Inferior parietal cortex (tissue), 1 donor: ENCODE measurements at regions not wholly inside any gene's neighbourhood (a gene's known extent, or its start where the extent isn't known, plus 50 kb on each side); places are given as distances from the start of the nearest gene placed in this dataset.
"Not testable (repeated sequence)": the region's sequence is repeated elsewhere in the genome, so short reads cannot be mapped to it uniquely, and the experiment has no call there.

Experiments
- DNase-seq: peaks from one replicate; pipeline ENCODE4 v3.0.0-alpha.2; 2016; ENCODE audit errors: extremely low spot score

GRCh38 chr14:25349269-25349668 is 299.3 kb upstream of the STXBP6 start:
- DNase-seq = peak; percentile 19

- no peak for DNase-seq
Measured at GRCh38 chr14:25340882-25341281, 290.9 kb upstream of the STXBP6 start.

GRCh38 chr14:25322784-25323183 is 272.8 kb upstream of the STXBP6 start:
- no peak for DNase-seq

GRCh38 chr14:25316007-25316406 is 266.1 kb upstream of the STXBP6 start:
- not testable (repeated sequence) for DNase-seq

GRCh38 chr14:25308244-25308643 is 258.3 kb upstream of the STXBP6 start:
- no peak for DNase-seq

- DNase-seq = no peak
Measured at GRCh38 chr14:25303934-25304333, 254.0 kb upstream of the STXBP6 start.

- DNase-seq = no peak
Measured at GRCh38 chr14:25298238-25298637, 248.3 kb upstream of the STXBP6 start.

- not testable (repeated sequence) for DNase-seq
Measured at GRCh38 chr14:25290154-25290553, 240.2 kb upstream of the STXBP6 start.

- DNase-seq = no peak
Measured at GRCh38 chr14:25274529-25274928, 224.6 kb upstream of the STXBP6 start.

GRCh38 chr14:25267186-25267585 is 217.2 kb upstream of the STXBP6 start:
- DNase-seq = no peak

GRCh38 chr14:25259470-25259869 is 209.5 kb upstream of the STXBP6 start:
- DNase-seq = no peak

GRCh38 chr14:25252793-25253192 is 202.8 kb upstream of the STXBP6 start:
- no peak for DNase-seq

- DNase-seq = peak; percentile 16
Measured at GRCh38 chr14:25250516-25250915, 200.6 kb upstream of the STXBP6 start.

GRCh38 chr14:25247609-25248008 is 197.7 kb upstream of the STXBP6 start:
- peak; percentile 25 for DNase-seq

- DNase-seq = peak; percentile 20
Measured at GRCh38 chr14:25246751-25247150, 196.8 kb upstream of the STXBP6 start.

- DNase-seq = no peak
Measured at GRCh38 chr14:25239170-25239569, 189.2 kb upstream of the STXBP6 start.

GRCh38 chr14:25237845-25238244 is 187.9 kb upstream of the STXBP6 start:
- peak; percentile 25 for DNase-seq

- no peak for DNase-seq
Measured at GRCh38 chr14:25233613-25234012, 183.7 kb upstream of the STXBP6 start.

GRCh38 chr14:25231004-25231403 is 181.1 kb upstream of the STXBP6 start:
- DNase-seq = peak; percentile 45

GRCh38 chr14:25226214-25226613 is 176.3 kb upstream of the STXBP6 start:
- DNase-seq = no peak

- DNase-seq = no peak
Measured at GRCh38 chr14:25222256-25222655, 172.3 kb upstream of the STXBP6 start.

- DNase-seq = no peak
Measured at GRCh38 chr14:25220514-25220913, 170.6 kb upstream of the STXBP6 start.

- no peak for DNase-seq
Measured at GRCh38 chr14:25215607-25216006, 165.7 kb upstream of the STXBP6 start.

GRCh38 chr14:25197885-25198284 is 147.9 kb upstream of the STXBP6 start:
- DNase-seq = no peak

- DNase-seq = no peak
Measured at GRCh38 chr14:25180221-25180620, 130.3 kb upstream of the STXBP6 start.
